SKM-1 (cell line): ENCODE measurements at regions not wholly inside any gene's neighbourhood (a gene's known extent, or its start where the extent isn't known, plus 50 kb on each side); places are given as distances from the start of the nearest gene placed in this dataset.
"Not testable (repeated sequence)": the region's sequence is repeated elsewhere in the genome, so short reads cannot be mapped to it uniquely, and the experiment has no call there.

Experiments used
- DNase-seq: peaks from one replicate; lab custom pipeline; 2025; ENCODE audit not compliant: unreplicated experiment; lab: John Stamatoyannopoulos, UW

GRCh38 chr1:209198961-209199750 is 384.4 kb upstream of the CAMK1G start:
- DNase-seq: no peak

DNA sequence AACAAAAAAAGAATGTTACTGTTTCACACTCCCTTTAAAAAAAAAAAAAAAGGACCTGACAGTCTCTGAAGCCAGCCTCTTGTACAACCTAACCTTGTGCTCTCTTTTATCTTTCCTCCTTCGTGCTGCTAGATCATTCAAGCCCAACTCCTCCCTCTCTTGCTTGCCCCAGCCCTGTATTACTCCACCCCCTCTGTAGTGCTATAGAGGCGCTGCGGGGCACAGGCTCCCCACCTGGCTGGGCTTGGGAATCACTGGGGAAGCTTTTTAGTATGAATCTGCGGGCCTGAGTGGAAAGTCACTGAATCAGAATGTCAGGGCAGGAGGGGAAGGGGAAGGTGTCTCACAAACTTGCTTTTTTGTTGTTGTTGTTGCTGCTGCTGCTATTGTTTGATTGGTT is 383.7 kb upstream of the CAMK1G start:
- no peak for DNase-seq

GRCh38 chr1:209202321-209202720 is 381.2 kb upstream of the CAMK1G start:
- DNase-seq: not testable (repeated sequence)

- peak; percentile 80 for DNase-seq
Observed at GRCh38 chr1:209202830-209203532, 380.5 kb upstream of the CAMK1G start.

- no peak for DNase-seq
Observed at GRCh38 chr1:209203533-209203895, 380.0 kb upstream of the CAMK1G start.

DNA sequence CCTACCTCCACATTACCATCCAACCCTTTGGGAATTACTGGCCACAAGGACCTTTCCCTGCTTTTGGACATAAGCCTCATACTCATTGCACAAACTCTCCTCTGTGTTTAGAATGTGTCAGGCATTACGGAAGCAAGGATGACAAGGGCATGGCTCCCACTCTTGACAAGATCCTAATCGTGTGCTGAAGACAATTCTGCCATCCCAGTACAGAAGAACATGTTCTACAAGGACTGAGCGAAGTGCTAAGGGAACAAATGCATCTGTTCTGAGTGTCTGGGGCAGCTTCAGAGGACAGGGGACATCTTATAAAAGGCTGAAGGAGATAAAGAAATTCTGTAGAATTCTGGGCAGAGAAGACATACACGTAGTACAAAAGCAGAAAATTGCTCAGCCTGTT is 378.5 kb upstream of the CAMK1G start:
- DNase-seq: no peak

GRCh38 chr1:209207126-209207700 is 376.3 kb upstream of the CAMK1G start:
- DNase-seq: no peak

DNA sequence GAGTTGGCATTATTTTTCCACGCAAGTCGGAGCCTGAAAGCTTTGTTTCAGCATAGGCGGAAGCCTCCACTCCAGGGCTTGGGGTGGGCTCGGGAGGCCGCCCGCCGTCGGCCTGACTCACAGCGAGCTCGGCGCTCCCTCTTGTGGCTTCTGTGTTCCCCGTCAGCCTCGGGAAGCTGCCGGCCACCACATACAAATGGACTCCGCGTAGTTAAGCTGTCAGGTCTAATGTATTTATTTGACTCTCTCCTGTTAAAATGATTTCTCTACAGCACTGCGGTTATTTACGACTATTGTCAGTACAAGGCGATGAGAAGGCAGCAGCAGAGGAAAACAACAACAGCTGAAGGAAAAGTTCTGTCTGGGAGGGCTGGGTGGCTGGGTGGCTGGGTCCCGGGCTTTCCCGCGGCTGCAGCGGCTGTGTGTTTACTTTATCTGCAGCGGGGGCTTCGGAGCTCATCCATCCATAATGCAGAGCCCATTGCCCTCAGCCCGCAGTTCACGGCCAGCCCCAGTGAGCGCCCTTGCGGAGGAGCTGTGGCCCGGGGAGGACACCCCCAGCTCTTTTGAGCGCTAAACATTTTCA is 375.7 kb upstream of the CAMK1G start:
- no peak for DNase-seq

DNA sequence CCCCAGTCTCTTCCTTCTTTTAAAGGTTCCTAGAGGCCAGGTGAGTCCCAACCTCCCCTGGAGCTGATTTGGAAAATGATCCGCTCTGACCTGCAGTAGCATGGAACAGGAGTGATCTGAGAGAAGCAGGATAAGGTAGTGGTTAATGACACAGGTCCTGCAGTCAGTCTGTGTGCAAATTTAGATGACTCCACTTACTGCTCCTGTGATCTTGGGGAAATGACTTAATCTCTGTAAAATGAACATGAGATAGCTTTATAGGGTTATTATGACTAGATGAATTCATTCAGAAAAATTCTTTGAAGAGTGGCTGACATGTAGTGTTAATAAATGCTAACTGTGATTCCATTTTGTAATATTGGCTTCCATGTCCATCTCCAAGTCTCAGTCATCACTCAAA is 374.9 kb upstream of the CAMK1G start:
- DNase-seq: no peak

- DNase-seq: no peak
Observed at GRCh38 chr1:209213989-209214388, 369.5 kb upstream of the CAMK1G start.

DNA sequence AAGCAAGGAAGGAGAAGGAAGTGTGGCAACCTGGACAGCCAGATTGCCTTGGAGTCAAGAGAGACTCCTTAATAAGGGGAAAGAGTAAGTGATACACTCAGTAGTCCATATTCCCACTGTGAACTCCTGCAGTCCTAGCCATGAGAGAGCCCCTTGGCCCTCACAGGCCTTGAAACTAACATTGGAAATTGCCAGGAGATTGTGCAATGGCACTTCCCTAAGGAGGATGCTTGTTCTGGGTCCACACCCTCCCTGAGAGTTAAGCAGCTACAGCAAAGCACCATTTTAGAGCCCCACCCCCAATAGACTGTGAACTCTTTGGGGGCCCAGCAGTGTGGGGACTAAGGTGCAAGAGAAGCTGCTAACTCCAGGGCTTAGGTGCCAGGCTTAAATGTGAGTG is 367.7 kb upstream of the CAMK1G start:
- no peak for DNase-seq

DNA sequence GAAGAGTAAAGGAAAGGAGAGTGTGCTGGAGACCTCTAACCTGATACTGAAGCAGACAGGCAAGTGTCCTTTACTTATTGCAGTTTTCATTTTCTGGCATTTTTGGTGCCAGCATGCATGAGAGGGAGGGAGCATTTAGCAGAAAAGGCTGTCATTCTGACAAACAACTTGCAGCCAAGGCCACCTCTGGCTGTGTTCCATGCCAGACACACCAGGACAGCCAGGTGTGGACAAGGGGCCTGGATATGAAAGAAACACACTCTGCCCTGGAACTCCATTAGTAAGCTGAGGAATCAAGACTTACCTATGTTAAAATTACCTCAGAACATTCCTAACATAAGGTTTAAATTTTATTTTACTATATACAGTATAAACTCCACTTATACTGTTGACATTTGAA is 365.4 kb upstream of the CAMK1G start:
- DNase-seq: no peak

DNA sequence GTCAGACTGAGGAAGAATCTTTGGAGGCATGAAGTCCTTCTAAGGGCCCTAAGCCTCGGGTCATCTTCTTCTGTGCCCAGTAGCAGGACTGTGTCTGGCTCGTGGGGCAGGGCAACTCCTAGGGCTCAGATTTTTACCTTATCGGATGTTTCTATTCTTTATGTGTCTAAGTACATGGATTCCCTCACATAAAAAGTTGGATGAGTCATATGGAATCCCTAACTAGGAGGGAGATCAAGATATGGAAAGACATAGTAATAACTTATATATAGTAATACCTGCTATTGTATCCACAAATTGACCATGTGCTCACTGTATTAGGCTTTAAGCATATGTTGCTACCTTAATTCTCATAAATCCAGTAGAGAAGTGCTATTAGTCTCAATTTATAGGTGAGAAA is 364.5 kb upstream of the CAMK1G start:
- DNase-seq: no peak

GRCh38 chr1:209219791-209220524 is 363.6 kb upstream of the CAMK1G start:
- DNase-seq: no peak

GRCh38 chr1:209222826-209223225 is 360.7 kb upstream of the CAMK1G start:
- no peak for DNase-seq

DNA sequence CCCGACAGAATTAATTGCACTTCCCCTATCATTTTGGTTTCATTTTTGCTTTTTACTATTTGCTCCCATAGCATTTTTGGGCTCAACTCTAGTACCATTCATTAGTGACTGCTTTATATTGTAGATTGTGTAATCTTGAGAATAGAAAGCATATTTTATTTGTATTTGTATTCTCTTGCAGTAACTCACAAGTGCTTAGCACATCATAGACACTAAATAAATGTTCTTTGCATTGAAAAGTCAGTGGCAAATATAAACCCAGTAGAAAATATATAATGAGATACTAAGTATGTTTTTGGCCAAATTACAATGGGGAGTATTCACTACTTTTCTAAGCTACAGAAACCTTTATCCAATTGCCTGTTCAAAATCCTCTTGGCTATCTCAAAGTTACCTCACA is 359.7 kb upstream of the CAMK1G start:
- DNase-seq: no peak

GRCh38 chr1:209224886-209225285 is 358.6 kb upstream of the CAMK1G start:
- DNase-seq: no peak

DNA sequence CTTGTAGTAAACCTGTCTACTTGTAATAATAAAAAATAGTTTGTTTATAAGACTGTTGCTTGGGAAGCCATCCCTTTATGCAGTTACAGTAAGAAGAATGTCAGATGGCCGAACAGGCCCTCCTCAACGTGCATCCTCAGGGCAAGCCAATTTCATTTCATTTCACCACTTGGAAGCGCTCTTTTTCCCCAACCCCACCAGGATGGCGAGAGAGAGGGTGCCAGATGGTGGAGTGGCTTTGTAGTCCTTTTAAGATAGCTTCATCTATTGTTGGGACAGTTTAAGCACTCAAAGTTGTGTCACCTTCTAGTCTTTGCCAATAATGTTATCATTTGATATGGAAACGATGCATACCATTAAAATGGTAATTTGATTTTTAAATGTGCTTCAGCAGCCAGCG is 356.3 kb upstream of the CAMK1G start:
- no peak for DNase-seq

DNA sequence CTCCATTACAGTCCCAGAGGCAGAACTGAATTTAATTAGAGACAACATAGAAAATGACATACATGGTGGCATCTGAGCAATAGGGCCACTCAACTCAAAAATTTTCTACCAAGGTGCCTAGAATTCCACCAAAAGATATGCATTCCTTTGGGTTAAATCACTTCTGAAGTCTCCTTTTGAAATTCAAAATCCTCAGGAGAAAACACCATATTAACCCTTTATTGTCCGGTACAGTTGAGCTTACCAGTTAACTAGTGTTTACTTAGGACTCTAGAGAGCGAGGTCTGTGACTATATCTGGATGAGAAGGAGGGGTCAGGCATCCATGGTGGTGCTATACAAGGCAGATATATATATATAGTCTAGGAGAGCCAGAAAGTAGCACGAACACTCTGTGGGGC is 355.6 kb upstream of the CAMK1G start:
- no peak for DNase-seq

- no peak for DNase-seq
Observed at GRCh38 chr1:209229494-209230061, 353.9 kb upstream of the CAMK1G start.

GRCh38 chr1:209230314-209230713 is 353.2 kb upstream of the CAMK1G start:
- DNase-seq: no peak
